Mesodermal cell (in vitro differentiated cells): ENCODE measurements at regions not wholly inside any gene's neighbourhood (a gene's known extent, or its start where the extent isn't known, plus 50 kb on each side); places are given as distances from the start of the nearest gene placed in this dataset.
"Not testable (repeated sequence)": the region's sequence is repeated elsewhere in the genome, so short reads cannot be mapped to it uniquely, and the experiment has no call there.

Experiments used
- H3K27ac ChIP-seq: 2 replicates; pipeline ENCODE4 v1.7.0; 2013; ENCODE audit warnings: mild to moderate bottlenecking, low read depth, low read length, moderate library complexity; ENCODE audit not compliant: severe bottlenecking
- H3K36me3 ChIP-seq: 2 replicates; pipeline ENCODE4 v1.7.1; 2013; ENCODE audit warnings: mild to moderate bottlenecking, low read length, moderate library complexity; ENCODE audit not compliant: control insufficient read depth, insufficient read depth
- H3K4me1 ChIP-seq: one replicate; pipeline ENCODE4 v1.7.1; 2013; ENCODE audit warnings: mild to moderate bottlenecking, low read length; ENCODE audit not compliant: insufficient read depth, control insufficient read depth, poor library complexity, severe bottlenecking
- H3K4me3 ChIP-seq: 2 replicates; pipeline ENCODE4 v1.7.0; 2013; ENCODE audit warnings: low read length, control low read depth, mild to moderate bottlenecking; ENCODE audit not compliant: insufficient read depth, poor library complexity, severe bottlenecking; ENCODE audit errors: extremely low read depth
- H3K9me3 ChIP-seq: 2 replicates; pipeline ENCODE4 v1.7.1; 2013; ENCODE audit warnings: mild to moderate bottlenecking, low read length, moderate library complexity; ENCODE audit not compliant: control insufficient read depth
- WGBS, 2 experiments: methylation state at CpG; one replicate each; pipeline ENCODE4 v1.1.5; 2013; ENCODE audit warnings: missing lambda C conversion rate in 2 of 2; ENCODE audit not compliant: insufficient coverage in 2 of 2; 5-methylcytosine and 5-hydroxymethylcytosine counted together

DNA sequence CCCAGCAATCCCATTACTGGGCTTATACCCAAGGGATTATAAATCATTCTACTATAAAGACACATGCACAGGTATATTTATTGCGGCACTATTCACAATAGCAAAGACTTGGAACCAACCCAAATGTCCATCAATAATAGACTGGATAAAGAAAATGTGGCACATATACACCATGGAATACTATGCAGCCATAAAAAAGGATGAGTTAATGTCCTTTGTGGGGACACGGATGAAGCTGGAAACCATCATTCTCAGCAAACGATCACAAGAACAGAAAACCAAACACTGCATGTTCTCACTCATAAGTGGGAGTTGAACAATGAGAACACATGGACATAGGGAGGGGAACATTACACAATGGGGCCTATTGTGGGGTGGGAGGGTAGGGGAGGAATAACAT, 224.4 kb upstream of the SERP2 start:
- not testable (repeated sequence) for H3K4me1 ChIP-seq, H3K27ac ChIP-seq, H3K9me3 ChIP-seq, H3K4me3 ChIP-seq, H3K36me3 ChIP-seq
- WGBS, 2 experiments, result no CpG with 5 or more reads among the region's 3 CpGs

DNA sequence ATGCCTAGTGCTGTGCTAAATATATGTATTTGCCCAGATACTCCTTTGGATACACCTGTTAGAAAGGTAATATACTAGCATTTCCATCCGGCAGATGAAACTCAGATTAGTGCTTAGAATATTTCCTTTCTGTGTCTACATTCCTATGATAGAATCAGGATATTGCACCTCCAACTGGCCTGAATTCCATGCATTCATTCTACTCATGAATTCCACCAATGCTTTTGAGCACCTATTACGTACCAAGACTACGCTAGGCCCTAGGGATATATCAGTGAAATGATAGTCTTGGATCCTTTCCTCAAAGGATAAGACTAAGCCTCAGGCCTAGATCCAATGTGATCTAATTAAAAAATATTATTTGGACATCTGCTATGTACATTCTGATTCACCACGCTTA, 223.8 kb upstream of the SERP2 start:
- Histone ChIP-seq H3K9me3 (no peaks in the 10 kb centered on the region), H3K4me1 (no peaks in the 10 kb centered on the region), H3K4me3 (no peak overlapping the region), H3K36me3 (no peaks in the 10 kb centered on the region), H3K27ac (no peak overlapping the region)
- 100% methylated on average over 2 of the region's 4 CpGs; no CpG with 5 or more reads in 1 of the 2 experiments for WGBS, 2 experiments

DNA sequence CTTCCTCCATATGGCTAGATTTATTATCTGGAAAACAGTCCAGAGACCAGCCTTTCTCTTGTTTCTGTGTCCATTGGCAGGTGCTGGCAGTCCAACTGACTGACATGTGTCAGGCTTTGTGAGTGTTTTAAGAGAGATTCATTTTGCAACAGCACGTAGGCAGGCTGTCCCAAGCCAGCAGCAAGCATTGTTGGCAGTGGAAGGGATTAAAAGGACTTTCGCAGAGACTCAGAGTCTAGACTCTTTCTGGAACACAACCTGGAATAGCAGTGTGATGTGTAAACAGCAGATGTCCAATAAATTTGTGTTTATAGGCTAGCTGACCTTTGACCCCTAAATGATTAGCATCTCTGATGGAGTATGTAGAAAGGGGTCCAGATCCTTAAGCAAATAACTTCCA, 222.2 kb upstream of the SERP2 start:
- H3K27ac ChIP-seq, result no peak overlapping the region
- H3K36me3 ChIP-seq, result no peaks in the 10 kb centered on the region
- no peaks in the 10 kb centered on the region for H3K4me1 ChIP-seq
- 84 to 100% methylated on average over 1 to 2 of the region's 2 CpGs for WGBS, 2 experiments
- no peak overlapping the region for H3K4me3 ChIP-seq
- H3K9me3 ChIP-seq, result no peaks in the 10 kb centered on the region

DNA sequence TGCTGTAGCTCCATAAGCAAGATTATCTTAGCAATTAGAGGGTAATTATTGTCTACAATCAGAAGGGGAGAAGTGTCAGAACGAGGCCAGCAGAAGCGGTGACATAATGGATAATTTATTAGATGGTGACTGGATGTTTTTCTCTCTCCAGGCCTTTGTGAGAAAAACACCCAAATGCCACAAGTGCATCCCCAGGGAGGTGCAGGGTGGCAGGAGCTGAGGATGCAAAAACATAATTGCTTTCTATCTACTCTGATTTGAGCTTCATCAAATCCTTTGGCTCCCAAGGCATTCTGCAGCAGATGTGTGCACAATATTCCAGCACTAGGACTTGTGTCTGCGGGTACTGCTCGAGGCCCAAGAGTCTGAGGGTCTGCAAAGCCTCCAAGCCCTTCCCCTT, 220.1 kb upstream of the SERP2 start:
- WGBS, 2 experiments, result 81 to 91% methylated on average over 2 to 4 of the region's 4 CpGs
- Histone ChIP-seq H3K9me3 (no peaks in the 10 kb centered on the region), H3K4me3 (no peak overlapping the region), H3K27ac (no peak overlapping the region), H3K4me1 (no peaks in the 10 kb centered on the region), H3K36me3 (no peaks in the 10 kb centered on the region)

DNA sequence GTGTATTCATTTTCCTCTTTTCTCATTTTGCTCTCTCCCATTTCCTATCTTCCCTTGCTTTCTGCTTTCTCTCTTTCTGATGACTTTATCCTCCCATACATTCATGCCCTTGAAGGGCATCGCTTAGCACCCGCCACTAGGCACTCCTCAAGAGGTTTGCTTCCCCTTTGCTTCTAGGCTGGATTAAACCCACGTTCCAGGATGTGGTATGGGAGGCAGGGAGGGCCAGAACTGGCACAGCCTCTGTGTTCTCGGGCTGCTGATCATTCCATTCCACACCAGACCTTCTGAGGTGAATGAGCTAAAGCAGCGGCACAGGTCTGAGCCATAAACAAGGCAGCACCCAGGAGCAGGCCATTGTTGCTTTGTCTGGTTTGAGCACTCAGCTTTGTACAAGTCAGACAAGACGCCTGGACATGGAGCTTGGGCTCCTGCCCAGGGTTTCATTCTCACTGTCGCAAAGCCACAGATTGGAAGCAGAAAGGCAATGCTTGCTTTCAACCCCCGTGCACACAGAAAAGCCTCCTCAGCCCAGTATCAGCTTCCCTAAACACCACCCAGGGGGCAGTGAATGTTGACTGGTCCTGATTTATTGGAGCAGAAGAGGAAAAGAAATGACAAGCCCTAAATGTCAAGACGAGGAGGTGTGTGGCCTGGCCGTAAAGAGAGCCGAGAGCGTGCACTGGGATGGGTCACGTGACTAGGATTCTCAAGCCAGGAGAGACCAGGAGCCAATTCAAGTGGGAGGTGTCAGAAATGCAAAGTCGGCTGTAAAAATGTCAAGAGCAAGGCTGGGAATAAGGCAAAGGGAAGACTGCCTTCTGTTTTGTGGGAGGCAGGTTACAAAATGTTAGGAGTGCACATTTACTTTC, 218.0 kb upstream of the SERP2 start:
- H3K27ac ChIP-seq, result no peak overlapping the region
- H3K4me3 ChIP-seq, result no peak overlapping the region
- H3K9me3 ChIP-seq, result no peaks in the 10 kb centered on the region
- no peaks in the 10 kb centered on the region for H3K36me3 ChIP-seq
- no peaks in the 10 kb centered on the region for H3K4me1 ChIP-seq
- 58 to 62% methylated on average over 9 to 11 of the region's 14 CpGs for WGBS, 2 experiments

DNA sequence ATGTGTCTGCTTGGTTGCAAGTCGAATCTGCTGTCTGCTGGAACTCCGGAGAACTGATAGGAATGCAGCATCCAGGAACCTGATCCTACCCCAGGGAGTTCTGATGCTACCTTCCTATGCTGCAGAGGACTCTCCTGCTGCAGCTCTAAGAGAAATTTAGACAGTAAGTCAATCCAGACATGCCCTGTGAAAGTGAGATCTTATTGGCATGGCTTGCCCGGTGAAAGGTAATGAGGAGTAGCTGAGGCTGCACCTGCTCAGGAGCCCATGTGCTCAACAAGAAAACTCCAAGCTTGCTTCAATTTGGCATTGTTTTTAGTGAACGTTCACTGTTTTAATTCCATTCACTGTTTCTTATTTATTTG, 217.3 kb upstream of the SERP2 start:
- 86 to 87% methylated on average over 3 of the region's 4 CpGs for WGBS, 2 experiments
- H3K9me3 ChIP-seq, result no peaks in the 10 kb centered on the region
- no peaks in the 10 kb centered on the region for H3K36me3 ChIP-seq
- no peaks in the 10 kb centered on the region for H3K4me1 ChIP-seq
- no peak overlapping the region for H3K27ac ChIP-seq
- H3K4me3 ChIP-seq, result no peak overlapping the region

DNA sequence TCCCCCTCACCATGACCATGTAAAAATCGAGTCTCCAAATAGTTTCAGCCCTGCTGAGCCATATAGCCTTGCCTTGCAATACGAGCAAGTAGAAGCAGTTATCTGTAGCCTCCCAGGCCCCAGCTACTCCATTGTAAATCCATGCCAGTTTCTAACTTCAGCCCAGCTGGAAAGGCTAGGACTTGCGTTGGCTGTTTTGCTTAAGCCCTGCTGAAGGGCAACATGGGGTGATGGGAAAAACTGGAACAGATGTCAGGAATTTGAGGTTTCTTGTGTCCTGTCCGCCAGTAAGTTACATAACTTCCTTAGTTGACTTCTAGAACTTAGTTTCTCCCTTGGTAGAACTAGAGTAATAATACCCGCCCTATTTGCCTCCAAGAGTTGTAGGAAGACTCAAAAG, 216.0 kb upstream of the SERP2 start:
- Histone ChIP-seq H3K4me1 (no peaks in the 10 kb centered on the region), H3K9me3 (no peaks in the 10 kb centered on the region), H3K36me3 (no peaks in the 10 kb centered on the region), H3K27ac (no peak overlapping the region), H3K4me3 (no peak overlapping the region)
- WGBS, 2 experiments, result 92 to 94% methylated on average over 3 to 4 of the region's 5 CpGs

DNA sequence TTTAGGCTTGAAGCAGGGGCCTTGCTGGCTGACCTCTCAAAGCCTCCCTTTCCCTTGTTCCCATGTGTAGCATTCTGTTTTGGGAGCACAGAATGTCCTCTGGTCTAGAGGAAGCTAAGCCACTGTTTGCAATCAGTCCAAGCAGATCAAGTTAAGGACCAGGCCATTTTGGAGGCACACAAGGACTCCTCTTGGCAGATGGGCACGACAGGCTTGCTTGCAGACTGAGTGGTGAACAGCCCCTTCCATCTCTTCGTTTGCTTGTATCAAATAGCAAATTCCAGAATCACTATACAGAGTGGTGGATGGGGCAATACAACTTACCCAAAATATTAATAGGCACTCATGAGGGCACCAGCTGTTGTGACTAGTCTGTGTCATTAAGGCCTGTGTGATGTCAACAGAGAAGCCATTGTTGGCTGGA, 215.5 kb upstream of the SERP2 start:
- Histone ChIP-seq H3K4me3 (no peak overlapping the region), H3K36me3 (no peaks in the 10 kb centered on the region), H3K4me1 (no peaks in the 10 kb centered on the region), H3K27ac (no peak overlapping the region), H3K9me3 (no peaks in the 10 kb centered on the region)
- WGBS, 2 experiments, result 91 to 100% methylated on average over 1 of the region's 2 CpGs

DNA sequence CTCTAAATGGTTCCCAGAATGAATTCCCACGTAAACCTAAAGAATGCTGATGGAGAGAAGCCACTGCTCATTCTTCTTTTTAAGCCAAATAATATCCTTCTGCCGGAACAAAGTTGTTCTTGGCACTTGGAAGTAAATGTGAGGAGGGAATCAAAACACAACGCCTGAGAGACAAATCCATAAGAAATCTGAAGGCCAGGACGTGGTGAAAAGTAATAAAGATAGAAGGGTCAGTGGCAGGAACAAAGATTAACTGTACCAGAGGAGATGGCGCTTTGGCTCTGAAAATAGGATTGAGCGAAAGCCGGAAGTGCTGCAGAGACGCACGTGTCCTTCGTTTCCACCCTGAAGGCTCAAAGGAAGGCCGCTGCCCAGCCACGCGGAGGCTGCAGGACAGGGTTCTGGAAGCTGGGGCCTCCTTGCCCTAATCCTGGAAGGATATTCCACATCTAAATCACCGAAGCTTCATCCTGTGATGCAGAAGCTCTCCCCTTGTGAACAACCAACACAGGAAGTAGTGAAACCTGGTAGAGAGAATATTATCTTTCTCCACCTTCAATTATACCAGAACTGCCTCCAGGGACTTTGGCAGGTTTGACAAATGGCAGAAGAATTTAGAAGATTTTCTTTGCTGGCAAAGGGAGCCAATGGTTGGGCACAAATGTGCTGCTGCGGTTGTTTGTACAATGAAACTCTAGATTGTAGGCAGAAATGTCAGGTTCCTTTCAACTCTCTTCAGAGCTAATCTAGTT, 214.6 kb upstream of the SERP2 start:
- H3K27ac ChIP-seq, result no peak overlapping the region
- H3K4me3 ChIP-seq, result no peak overlapping the region
- H3K36me3 ChIP-seq, result no peaks in the 10 kb centered on the region
- no peaks in the 10 kb centered on the region for H3K9me3 ChIP-seq
- no peaks in the 10 kb centered on the region for H3K4me1 ChIP-seq
- WGBS, 2 experiments, result 97 to 98% methylated on average over 8 to 14 of the region's 15 CpGs

DNA sequence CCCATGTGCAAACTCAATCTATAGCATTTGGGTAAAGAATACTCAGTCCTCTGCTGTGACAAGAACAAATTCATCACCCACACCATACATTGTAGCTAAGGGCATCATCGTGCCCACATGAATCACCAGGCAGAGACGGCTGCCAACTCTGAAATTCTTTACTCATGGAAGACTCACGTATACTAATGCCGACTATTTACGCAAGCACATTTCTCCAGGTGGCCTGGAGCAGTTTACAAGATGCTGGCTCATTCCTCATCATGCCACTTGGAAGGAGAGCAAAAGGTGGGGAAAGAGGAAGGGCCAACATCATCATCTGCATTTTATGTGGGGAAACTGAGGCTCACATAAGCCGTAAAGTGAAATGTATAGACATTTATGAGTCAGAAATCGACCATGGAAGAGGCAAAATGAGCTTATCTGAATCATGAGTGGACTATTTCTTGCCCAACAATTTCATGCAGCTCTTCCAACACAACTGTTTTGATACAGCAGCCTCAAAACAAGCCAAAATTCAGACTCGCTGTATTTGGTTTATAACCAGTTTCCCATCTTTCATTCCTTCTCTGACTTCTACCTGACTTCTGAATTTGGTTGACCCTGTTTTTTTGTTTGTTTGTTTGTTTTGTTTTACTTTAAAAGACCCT, 213.9 kb upstream of the SERP2 start:
- 82 to 84% methylated on average over 7 of the region's 8 CpGs for WGBS, 2 experiments
- Histone ChIP-seq H3K27ac (no peak overlapping the region), H3K36me3 (no peaks in the 10 kb centered on the region)

More for the DNA sequence above, 213.9 kb upstream of the SERP2 start:
- H3K4me1 ChIP-seq, result no peaks in the 10 kb centered on the region
- no peaks in the 10 kb centered on the region for H3K9me3 ChIP-seq
- H3K4me3 ChIP-seq, result no peak overlapping the region
